Erythroblast (primary cell): ENCODE measurements at regions not wholly inside any gene's neighbourhood (a gene's known extent, or its start where the extent isn't known, plus 50 kb on each side); places are given as distances from the start of the nearest gene placed in this dataset.
"Not testable (repeated sequence)": the region's sequence is repeated elsewhere in the genome, so short reads cannot be mapped to it uniquely, and the experiment has no call there.

ENCODE experiments used
- DNase-seq, 2 experiments: peaks; one replicate each; lab custom pipeline; 2025; lab: John Stamatoyannopoulos, UW
- GATA1 ChIP-seq: IDR thresholded peaks from 2 replicates; pipeline ENCODE4 v1.6.1; 2011; ENCODE audit warnings: low read depth, mild to moderate bottlenecking, control low read depth, low read length, moderate library complexity
- POLR2A ChIP-seq: IDR thresholded peaks from 2 replicates; pipeline ENCODE4 v1.6.1; 2011; ENCODE audit warnings: mild to moderate bottlenecking, low read length

DNA sequence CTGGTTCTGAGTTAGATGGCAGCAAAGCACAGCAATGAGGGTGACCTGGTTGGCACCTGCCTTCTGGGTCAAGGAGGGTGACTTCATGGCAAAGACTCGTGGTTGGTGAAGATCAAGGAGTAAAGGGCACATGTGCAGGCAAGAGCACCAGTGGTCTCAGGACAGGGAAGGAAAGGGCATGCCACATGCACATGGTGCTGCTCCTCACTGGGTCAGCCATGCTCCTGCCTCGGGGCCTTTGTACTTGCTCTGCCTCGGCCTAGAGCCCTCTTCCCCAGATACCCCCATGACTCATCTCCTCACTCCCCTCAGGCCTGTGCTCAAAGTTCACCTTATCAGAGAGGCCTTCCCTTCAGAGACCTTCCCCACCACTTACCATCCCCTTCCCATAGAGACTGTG is 106.7 kb upstream of the KDM7A start:
- no peak for DNase-seq
- TF ChIP-seq GATA1 (no peak), POLR2A (no peak)

- no peak for TF ChIP-seq GATA1
- no peak for TF ChIP-seq POLR2A
- no peak for DNase-seq
These were observed 105.2 kb upstream of the KDM7A start for GRCh38 chr7:140281960-140282359.

- TF ChIP-seq POLR2A (no peak), GATA1 (no peak)
- DNase-seq = no peak
These were observed 104.5 kb upstream of the KDM7A start for GRCh38 chr7:140281255-140281654.

GRCh38 chr7:140276001-140276400 is 99.2 kb upstream of the KDM7A start:
- no peak for DNase-seq
- no peak for TF ChIP-seq POLR2A
- no peak for TF ChIP-seq GATA1

DNA sequence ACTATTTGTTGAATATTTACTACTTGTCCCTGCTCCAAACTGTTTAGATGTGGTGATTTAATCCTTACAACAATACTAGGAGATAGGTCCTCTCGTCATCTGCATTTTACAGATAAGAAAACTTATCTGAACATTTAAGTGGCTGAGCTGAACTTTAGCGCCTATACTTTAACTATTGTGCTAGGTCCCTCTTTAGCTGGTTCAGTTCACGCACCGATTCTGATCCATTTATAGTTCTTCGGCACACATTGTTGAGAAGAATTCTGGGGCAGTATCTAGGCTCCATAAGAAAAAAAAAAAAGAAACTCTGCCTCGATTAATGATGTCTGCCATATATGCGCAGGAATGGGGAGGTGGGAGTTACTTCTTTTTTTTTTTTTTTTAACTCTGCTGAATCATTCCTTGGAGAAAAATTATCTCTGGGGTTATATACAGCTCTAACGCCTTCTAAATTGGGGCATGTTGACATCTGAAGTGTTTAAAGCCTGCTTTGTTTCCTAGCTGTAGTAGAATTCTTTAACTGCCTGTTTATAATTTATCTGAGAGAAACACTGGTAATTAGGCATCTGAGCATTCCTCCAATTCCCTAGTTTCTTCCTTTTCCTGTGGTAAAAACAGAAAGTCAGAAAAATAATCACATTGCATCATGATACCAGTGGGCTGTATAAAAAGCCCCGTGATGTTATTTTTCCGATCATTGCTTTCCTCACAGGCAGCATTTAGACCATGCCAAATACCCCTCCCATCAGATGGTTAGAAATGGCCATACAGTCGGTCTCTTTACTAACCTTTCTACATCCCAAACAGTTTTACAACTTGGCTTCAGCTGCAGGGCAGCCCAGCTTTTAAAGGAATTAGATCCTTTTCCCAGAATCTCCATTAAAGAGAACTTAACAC is 98.5 kb upstream of the KDM7A start:
- TF ChIP-seq POLR2A (no peak), GATA1 (no peak)
- peak; percentile 51 to 77 for DNase-seq

DNA sequence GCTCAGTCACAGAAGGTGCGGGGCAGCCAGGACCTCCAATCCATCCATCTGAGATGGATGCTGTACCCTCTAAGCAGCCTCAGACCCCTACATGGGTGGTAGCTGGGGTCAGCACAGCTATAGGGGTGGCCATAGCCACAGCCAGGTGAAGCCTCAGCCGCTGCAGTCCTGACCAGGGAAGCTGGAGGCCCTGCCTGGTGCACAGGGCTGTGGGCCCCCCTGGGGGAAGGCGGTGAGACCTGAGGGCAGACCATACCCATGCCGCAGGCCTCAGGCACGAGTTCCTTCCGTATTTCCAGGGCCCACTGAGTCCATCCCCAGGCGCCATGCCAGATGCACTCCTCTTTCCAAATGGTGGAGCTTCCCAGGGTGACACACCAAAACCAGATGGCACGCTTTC is 96.6 kb upstream of the KDM7A start:
- DNase-seq = no peak
- TF ChIP-seq GATA1 (no peak), POLR2A (no peak)

DNA sequence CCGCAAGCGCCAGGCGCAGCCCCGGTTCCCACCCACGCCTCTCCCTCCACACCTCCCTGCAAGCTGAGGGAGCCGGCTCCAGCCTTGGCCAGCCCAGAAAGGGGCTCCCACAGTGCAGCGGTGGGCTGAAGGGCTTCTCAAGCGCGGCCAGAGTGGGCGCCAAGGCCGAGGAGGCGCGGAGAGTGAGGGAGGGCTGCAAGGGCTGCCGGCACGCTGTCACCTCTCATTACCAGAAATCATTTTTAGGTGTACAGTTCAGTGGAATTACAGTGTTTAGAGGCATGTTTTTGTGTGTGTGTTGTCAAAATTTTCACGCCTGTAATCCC is 94.8 kb upstream of the KDM7A start:
- not testable (repeated sequence) for DNase-seq

GRCh38 chr7:140269004-140269638 is 92.3 kb upstream of the KDM7A start:
- no peak for DNase-seq
- no peak for TF ChIP-seq POLR2A
- no peak for TF ChIP-seq GATA1

GRCh38 chr7:140267381-140268226 is 90.8 kb upstream of the KDM7A start:
- DNase-seq = peak; percentile 76 to 89
- TF ChIP-seq GATA1 (peak; percentile 25), POLR2A (no peak)

- no peak for DNase-seq
- TF ChIP-seq GATA1 (no peak), POLR2A (no peak)
These were observed 86.5 kb upstream of the KDM7A start for GRCh38 chr7:140263277-140263676.

GRCh38 chr7:140262242-140262903 is 85.6 kb upstream of the KDM7A start:
- no peak for DNase-seq
- TF ChIP-seq POLR2A (no peak), GATA1 (no peak)

DNA sequence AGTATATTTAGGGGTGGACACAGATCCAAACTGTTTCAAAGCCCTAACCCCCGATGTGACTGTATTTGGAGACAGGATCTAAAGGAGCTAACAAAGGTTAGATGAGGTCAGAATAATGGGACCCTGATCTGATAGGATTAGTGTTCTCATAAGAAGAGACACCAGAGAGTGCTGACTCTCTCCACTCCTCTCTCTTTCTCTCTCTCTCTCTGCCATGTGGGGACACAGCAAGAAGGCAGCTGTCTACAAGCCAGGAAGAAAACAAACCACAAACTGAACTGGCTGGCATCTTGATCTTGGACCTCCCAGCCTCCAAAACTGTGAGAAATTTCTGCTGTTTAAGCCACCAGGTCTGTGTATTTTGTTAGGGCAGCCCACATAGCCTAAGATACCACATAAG is 84.7 kb upstream of the KDM7A start:
- TF ChIP-seq GATA1 (no peak), POLR2A (no peak)
- DNase-seq = no peak

DNA sequence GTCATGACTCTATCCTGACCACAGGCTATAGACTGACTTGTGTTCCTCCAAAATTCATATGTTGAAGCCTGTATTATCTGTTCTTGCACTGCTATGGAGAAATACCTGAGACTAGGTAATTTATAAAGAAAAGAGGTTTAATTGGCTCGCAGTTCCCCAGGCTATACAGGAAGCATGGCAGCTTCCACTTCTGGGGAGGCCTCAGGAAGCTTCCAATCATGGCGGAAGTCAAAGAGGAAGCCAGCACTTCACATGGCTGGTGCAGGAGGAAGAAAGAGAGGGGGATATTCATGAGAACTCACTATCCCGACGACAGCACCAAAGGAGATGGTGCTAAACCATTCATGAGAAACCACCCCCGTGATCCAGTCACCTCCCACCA is 84.3 kb upstream of the KDM7A start:
- DNase-seq = no peak
- no peak for TF ChIP-seq POLR2A
- no peak for TF ChIP-seq GATA1
